ENCODE measurements at regions not wholly inside any gene's neighbourhood (a gene's known extent, or its start where the extent isn't known, plus 50 kb on each side); places are given as distances from the start of the nearest gene placed in this dataset.

DNA sequence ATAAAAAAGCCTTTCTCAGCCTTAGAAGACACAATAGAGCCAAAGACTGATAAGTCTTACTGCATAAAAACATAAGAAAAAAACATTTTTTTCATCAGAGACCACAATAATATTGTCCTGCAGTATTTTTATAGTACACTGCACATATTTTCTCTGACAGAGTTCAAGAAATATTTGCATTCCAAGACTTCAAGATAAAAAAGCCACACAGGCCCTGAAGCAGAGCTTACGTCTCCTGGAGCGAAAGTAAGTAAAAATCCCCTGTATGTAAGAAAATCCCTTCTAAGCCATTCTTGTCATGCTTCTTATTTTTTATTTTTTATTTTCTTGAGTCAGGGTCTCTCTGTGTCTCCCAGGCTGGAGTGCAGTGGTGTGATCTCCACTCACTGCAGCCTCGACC lies 755.9 kb downstream of the LIG4 start:
- no peak for TF ChIP-seq POLR2A (IDR thresholded peaks at IDR 0.05)
- TF ChIP-seq, protein P1, sequence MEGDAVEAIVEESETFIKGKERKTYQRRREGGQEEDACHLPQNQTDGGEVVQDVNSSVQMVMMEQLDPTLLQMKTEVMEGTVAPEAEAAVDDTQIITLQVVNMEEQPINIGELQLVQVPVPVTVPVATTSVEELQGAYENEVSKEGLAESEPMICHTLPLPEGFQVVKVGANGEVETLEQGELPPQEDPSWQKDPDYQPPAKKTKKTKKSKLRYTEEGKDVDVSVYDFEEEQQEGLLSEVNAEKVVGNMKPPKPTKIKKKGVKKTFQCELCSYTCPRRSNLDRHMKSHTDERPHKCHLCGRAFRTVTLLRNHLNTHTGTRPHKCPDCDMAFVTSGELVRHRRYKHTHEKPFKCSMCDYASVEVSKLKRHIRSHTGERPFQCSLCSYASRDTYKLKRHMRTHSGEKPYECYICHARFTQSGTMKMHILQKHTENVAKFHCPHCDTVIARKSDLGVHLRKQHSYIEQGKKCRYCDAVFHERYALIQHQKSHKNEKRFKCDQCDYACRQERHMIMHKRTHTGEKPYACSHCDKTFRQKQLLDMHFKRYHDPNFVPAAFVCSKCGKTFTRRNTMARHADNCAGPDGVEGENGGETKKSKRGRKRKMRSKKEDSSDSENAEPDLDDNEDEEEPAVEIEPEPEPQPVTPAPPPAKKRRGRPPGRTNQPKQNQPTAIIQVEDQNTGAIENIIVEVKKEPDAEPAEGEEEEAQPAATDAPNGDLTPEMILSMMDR (IDR thresholded peaks at IDR 0.05) = no peak
